Right atrium auricular region (tissue), 2 donors: ENCODE measurements at regions not wholly inside any gene's neighbourhood (a gene's known extent, or its start where the extent isn't known, plus 50 kb on each side); places are given as distances from the start of the nearest gene placed in this dataset.

Source experiments
- DNase-seq: peaks from one replicate; pipeline ENCODE4 v3.0.0-alpha.2; 2019; ENCODE audit warnings: low spot score
- H3K27ac ChIP-seq, 2 donors: fragments of 200-600 bp; sonication (generic); 1 replicate in 1 of 2; 2 replicates in 1 of 2; pipeline ENCODE4 v1.5.1; 2016 to 2019
- H3K27me3 ChIP-seq, 2 donors: fragments of 200-600 bp; sonication (generic); one replicate each; pipeline versions ENCODE4 v1.5.1 to v1.6.0; 2017 to 2019
- H3K36me3 ChIP-seq: fragments of 200-600 bp; sonication (generic); one replicate; pipeline ENCODE4 v1.5.1; 2016
- H3K4me1 ChIP-seq, 2 donors: fragments of 200-600 bp; sonication (generic); one replicate each; pipeline versions ENCODE4 v1.5.1 to v1.6.0; 2017 to 2019
- H3K4me3 ChIP-seq, 2 donors: fragments of 200-600 bp; sonication (generic); 1 replicate in 1 of 2; 2 replicates in 1 of 2; pipeline ENCODE4 v1.5.1; 2017 to 2019; ENCODE audit warnings: mild to moderate bottlenecking in 1 of 2, moderate library complexity in 1 of 2
- H3K9me3 ChIP-seq, 2 donors: fragments of 200-600 bp; sonication (generic); one replicate each; pipeline ENCODE4 v1.5.1; 2019
- CTCF ChIP-seq, 2 donors: fragments of 200-600 bp; sonication (generic); IDR thresholded peaks; one replicate each; pipeline ENCODE4 v1.5.1; 2019; ENCODE audit warnings: antibody characterized with exemption in 2 of 2

DNA sequence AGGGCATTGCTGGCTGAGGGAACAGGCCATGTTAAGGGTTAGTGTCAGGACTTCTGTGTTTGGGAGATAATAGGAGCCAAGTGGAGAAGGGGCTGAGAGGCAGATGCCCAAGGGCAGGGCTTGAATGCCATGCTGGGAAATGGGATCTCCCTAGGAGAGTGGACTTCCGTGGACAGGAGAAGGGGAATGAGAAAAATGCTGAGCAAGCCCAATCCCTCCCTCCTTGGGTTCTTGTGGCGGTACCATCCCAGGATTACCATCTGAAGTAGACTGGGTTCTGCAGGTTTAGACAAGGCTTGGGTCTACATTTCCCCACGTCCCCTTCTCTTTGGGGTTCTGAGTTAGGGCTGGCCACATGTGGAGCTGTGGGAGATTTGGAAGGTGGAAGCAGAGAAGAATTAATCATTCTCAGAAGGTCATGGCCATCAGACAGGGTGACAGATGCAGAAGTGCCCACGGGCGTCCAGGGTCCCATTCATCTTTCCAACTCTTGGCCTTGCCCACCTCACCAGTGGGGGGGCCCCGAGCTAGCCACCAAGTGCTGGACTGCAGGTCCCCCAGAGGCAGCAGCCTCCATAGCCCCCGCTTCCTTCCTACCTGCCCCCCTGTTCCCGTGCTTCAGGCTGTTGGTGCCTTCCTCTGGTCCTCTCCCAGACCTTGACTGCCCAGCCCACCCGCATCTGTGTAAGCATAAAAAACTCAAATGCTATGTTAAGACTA, 354.8 kb downstream of the RPS24 start:
- Histone ChIP-seq H3K36me3 (no peaks in the 10 kb centered on the region), H3K27me3 (no peaks in the 10 kb centered on the region), H3K4me3 (no peak overlapping the region), H3K4me1 (no peaks in the 10 kb centered on the region), H3K27ac (no peak overlapping the region), H3K9me3 (no peaks in the 10 kb centered on the region)
- TF ChIP-seq CTCF (IDR thresholded peaks at IDR 0.05): no peak
- no peak for DNase-seq

DNA sequence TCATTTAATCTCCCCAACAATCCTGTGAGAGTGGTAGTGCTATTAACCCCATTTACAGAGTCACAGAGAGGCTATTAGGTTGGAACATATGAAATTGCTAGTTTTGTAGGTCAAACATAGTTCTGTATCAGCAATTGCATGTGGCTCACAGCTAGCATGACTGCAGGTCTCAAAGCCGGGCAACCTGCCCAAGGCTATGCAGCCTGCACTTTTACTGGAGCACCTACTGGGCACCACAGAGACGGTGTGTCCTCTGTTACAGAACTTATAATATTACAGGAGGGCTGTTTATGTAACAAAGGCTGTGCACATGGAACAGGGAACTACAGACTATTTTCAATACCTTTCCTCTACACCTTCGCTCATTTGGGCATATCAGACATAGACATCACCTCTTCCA, 355.8 kb downstream of the RPS24 start:
- Histone ChIP-seq H3K9me3 (no peaks in the 10 kb centered on the region), H3K4me3 (no peak overlapping the region), H3K27me3 (no peaks in the 10 kb centered on the region), H3K36me3 (no peaks in the 10 kb centered on the region), H3K4me1 (no peaks in the 10 kb centered on the region), H3K27ac (no peak overlapping the region)
- no peak for DNase-seq
- TF ChIP-seq CTCF (IDR thresholded peaks at IDR 0.05): no peak

DNA sequence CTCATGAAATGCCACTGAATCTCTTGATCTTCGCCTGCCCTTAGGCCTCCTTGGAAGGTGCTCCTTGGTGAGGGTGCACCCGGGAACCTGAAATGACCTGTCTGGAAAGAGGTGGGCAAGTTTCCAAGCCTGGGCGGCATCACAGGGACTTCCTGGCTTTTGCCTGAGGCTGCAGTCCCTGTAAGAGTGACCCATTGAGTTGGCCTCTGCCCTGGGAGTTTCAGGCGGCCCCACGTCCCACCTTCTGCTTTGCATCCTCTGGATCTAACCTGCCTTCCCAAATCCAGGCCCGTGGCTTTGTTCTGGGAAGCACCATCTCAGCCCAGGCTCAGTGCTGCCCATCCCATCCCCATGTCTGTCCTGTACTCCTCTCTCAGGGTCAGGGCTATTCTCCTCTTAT, 356.4 kb downstream of the RPS24 start:
- no peak overlapping the region for H3K27ac ChIP-seq
- H3K27me3 ChIP-seq: no peaks in the 10 kb centered on the region
- TF ChIP-seq CTCF (IDR thresholded peaks at IDR 0.05): no peak
- no peak for DNase-seq
- H3K4me1 ChIP-seq: no peaks in the 10 kb centered on the region
- no peaks in the 10 kb centered on the region for H3K36me3 ChIP-seq
- no peak overlapping the region for H3K4me3 ChIP-seq
- no peaks in the 10 kb centered on the region for H3K9me3 ChIP-seq

- Histone ChIP-seq H3K27ac (no peak overlapping the region), H3K4me1 (no peaks in the 10 kb centered on the region), H3K27me3 (no peaks in the 10 kb centered on the region), H3K4me3 (no peak overlapping the region), H3K9me3 (no peaks in the 10 kb centered on the region), H3K36me3 (no peaks in the 10 kb centered on the region)
- TF ChIP-seq CTCF (IDR thresholded peaks at IDR 0.05): no peak
- DNase-seq: no peak
These were observed 357.2 kb downstream of the RPS24 start for GRCh38 chr10:78390817-78391216.

DNA sequence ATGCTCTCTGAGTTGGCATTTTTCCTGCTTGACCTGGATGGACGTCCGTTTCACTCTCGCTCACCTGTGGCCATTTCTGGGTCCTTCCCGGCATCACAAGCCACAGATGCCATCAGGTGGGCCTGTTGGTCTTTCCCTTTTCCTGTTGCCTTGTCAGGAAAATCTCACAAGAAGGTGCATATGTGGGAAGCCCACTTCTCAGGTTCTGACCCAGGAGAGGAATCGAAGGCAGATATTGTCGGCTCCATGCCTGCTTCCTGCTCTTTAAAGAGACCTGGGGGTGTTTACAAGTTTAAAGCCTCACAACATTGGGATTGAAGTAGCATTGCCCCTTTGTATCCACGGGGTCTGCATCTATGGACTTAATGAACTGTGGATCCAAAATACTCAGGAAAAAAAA, 357.9 kb downstream of the RPS24 start:
- H3K4me1 ChIP-seq: no peaks in the 10 kb centered on the region
- no peaks in the 10 kb centered on the region for H3K36me3 ChIP-seq
- H3K4me3 ChIP-seq: no peak overlapping the region
- H3K27me3 ChIP-seq: no peaks in the 10 kb centered on the region
- H3K27ac ChIP-seq: no peak overlapping the region
- no peak for TF ChIP-seq CTCF (IDR thresholded peaks at IDR 0.05)
- DNase-seq: no peak
- no peaks in the 10 kb centered on the region for H3K9me3 ChIP-seq

DNA sequence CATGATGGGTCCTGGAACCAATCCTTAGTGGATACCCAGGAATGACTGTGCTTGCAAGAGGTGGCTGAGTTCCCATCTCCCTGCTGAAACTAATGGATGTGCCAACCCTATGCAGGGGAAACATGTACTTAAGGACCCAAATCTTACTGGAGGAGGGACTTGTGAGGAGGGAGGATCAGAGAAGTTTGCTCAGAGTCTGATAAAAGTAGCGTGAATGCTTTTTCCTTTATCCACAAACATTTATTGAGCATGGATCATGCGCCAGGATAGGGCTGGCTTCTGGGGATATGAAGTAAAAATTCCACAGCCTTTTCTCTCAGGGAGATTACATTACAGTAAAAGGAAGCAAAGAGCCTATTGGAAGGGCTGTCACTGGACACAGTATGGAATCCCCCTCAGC, 358.5 kb downstream of the RPS24 start:
- H3K36me3 ChIP-seq: no peaks in the 10 kb centered on the region
- no peaks in the 10 kb centered on the region for H3K27me3 ChIP-seq
- TF ChIP-seq CTCF (IDR thresholded peaks at IDR 0.05): no peak
- no peak overlapping the region for H3K27ac ChIP-seq
- no peaks in the 10 kb centered on the region for H3K9me3 ChIP-seq
- H3K4me1 ChIP-seq: no peaks in the 10 kb centered on the region
- no peak for DNase-seq
- no peak overlapping the region for H3K4me3 ChIP-seq
